Suprapubic skin (tissue), 4 donors: ENCODE measurements at regions not wholly inside any gene's neighbourhood (a gene's known extent, or its start where the extent isn't known, plus 50 kb on each side); places are given as distances from the start of the nearest gene placed in this dataset.

Experiments used
- CTCF ChIP-seq, 2 donors: fragments of 200-600 bp in 1 of 2; fragments of 450-650 bp in 1 of 2; sonication (generic) in 1 of 2; IDR thresholded peaks; one replicate each; pipeline ENCODE4 v1.5.1; 2016 to 2019; ENCODE audit warnings: antibody characterized with exemption in 2 of 2, mild to moderate bottlenecking in 1 of 2, moderate library complexity in 1 of 2
- POLR2A ChIP-seq, 2 donors: fragments of 450-650 bp; IDR thresholded peaks; one replicate each; pipeline ENCODE4 v1.6.1; 2017; ENCODE audit warnings: antibody characterized with exemption in 2 of 2, mild to moderate bottlenecking in 2 of 2, moderate library complexity in 2 of 2
- POLR2AphosphoS5 ChIP-seq, 3 donors: sonication (generic); formaldehyde crosslinking; IDR thresholded peaks; one replicate each; pipeline ENCODE4 v1.6.1; 2017; ENCODE audit warnings: antibody characterized with exemption in 3 of 3

GRCh38 chr4:171719691-171720090 is 93.5 kb upstream of the GALNTL6 start:
- TF ChIP-seq CTCF (IDR thresholded peaks at IDR 0.05): no peak
- TF ChIP-seq POLR2AphosphoS5 (IDR thresholded peaks at IDR 0.05): no peak
- no peak for TF ChIP-seq POLR2A (IDR thresholded peaks at IDR 0.05)
